Inferior parietal cortex (tissue), 1 donor: ENCODE measurements at regions not wholly inside any gene's neighbourhood (a gene's known extent, or its start where the extent isn't known, plus 50 kb on each side); places are given as distances from the start of the nearest gene placed in this dataset.

Experiments
- DNase-seq: peaks from one replicate; pipeline ENCODE4 v3.0.0-alpha.2; 2016; ENCODE audit errors: extremely low spot score

DNA sequence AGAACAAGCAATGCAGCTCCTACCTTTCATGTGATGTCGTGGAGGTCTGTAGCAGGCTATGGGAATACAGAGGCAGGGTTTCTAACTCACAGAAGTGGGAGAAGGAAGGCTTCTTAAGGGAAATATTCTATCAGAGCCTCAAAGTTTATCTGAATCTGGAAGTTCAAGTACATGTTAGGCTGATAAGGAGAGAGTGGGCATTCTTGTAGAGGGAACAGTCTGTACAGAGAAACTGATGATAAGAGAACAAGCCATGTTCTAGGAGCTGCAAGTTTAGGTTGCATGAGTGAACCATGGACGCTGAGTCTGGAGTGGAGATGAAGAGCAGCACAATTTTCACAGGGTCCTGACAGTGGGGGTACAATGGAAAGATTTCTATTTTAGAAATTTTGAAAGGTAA, 344.0 kb downstream of the CHRM3 start:
- DNase-seq: no peak

DNA sequence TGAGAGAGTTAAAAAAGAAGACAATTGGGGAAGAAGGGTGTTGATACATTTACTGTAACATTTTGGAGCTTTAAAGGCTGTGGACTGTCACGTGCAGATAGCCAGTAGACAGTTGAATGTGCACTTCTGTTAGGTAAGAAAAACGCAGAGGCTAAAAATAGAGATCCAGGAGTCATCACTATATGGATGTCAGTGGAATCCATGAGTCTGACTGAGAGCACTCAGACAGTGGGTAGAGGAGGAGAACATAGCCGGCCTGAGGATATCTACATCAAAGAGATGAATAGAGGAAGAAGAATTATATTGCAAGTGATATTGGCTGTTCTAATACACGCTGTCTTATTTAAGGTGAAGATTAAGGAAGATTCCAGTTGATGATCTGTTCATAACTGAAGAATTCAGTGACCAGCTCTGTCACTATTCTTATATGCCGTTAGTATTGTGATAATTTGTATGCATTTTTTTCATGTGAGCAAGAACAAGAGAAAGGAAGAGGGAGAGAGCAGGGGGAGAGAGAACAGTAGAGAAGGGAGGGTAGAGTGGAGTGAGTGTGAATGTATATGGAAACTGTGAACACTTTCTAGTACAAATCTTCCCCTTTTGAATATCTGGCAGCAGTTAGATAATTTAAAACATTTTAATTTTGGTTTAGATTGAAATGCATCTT, 344.8 kb downstream of the CHRM3 start:
- DNase-seq: no peak

DNA sequence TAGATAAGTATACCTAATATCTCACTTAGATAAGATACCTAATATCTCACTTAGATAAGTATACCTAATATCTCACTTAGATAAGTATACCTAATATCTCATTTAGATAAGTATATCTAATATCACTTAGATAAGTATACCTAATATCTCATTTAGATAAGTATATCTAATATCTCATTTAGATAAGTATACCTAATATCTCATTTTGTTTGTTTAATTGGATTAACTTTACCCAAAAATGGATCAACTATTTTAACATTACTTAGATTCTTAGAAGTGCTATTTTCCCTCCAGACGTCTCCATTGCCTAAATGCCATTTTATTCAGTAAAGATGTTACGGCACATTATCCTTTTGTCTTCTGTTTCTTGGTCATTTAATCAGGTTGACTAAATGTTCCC, 346.4 kb downstream of the CHRM3 start:
- DNase-seq: no peak

DNA sequence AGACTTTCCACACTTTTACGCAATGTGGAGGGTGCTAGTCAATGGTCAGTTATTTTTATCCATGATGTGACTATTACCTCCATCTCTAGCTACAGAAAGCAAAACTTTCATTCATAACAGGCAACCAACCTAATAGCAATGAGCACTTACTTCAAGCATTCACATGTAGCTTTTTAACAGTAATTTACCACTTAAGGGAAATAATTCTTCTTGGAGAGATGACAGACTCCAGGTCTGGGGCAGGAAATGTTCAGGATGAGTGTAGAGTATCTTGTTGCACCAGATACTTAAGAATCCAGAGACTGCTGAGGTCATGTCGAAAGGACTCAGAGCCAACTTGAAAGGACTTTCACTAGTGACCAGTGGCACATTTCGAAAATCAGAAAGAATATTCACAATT, 347.6 kb downstream of the CHRM3 start:
- no peak for DNase-seq

DNA sequence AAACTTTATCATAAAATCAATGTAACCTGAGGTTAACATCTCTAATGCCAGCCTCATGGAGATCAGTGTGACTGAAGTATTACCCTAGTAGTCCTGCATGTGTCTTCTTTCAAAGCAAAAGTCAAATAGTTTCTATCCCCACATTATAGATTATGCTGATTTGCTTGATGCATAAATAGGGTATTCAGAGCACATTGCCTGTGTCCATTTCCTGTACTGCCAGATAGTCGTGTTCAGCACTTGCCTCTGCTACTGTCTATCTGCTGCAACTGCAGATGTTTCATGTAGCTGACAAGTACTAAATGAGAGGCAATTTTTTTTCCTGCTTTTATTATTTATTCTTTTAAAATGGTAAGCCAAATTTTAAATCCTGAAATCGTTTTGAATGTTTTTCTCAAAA, 348.7 kb downstream of the CHRM3 start:
- DNase-seq: no peak

DNA sequence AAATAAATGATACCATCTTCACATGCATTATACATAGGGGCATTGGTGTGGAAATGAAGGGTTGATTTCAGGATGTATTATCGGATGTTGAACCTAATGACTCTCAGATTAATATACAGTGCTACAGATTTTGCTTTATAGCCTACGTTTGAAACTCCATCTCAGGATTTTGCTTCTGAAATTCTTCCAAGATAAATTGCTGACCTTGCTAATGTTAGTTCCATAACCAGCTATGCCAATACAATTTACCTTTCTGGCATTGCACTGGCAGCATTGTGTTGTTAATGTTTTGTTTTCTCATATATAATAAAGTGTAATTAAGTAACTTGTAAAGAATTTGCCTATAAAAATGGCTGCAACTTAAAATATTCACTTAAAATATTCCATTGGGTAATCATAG, 350.1 kb downstream of the CHRM3 start:
- no peak for DNase-seq

DNA sequence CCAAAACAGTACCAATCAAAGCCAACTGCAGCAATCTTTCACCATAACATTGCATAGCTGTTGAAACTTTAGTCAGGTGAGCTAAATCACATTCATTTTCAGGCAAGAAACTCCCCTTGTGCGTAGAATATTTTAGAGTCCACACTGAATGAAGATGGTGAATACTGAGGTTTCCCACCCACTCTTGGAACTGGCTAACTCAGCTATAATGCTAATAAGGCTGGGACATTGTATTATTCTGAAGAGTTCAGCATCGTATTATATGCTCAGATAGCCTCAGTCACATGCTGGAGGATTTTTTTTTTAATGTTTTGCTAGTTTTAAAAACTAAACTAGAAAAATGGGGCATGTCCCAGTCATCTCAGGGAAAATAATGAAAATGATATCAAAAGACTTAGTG, 352.3 kb upstream of the FMN2 start:
- no peak for DNase-seq

DNA sequence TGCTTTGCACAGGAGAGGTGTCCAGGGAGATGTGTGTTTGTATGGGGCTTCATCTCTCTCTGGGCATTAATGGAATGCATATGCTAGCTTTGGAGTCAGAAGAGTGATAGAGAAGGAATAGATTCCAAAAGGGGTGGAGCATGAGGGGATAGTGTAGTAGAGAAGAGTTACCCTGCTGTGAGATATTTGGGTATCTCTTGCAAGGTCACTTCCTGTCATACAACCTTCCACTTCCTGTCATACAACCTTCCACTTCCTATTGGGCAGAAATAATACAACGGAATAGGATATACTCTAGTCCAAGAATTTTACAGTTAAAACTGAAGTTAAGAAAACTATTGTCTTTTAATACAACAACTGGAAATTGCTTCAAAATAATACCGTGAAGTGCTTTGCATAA, 351.8 kb upstream of the FMN2 start:
- DNase-seq: no peak

DNA sequence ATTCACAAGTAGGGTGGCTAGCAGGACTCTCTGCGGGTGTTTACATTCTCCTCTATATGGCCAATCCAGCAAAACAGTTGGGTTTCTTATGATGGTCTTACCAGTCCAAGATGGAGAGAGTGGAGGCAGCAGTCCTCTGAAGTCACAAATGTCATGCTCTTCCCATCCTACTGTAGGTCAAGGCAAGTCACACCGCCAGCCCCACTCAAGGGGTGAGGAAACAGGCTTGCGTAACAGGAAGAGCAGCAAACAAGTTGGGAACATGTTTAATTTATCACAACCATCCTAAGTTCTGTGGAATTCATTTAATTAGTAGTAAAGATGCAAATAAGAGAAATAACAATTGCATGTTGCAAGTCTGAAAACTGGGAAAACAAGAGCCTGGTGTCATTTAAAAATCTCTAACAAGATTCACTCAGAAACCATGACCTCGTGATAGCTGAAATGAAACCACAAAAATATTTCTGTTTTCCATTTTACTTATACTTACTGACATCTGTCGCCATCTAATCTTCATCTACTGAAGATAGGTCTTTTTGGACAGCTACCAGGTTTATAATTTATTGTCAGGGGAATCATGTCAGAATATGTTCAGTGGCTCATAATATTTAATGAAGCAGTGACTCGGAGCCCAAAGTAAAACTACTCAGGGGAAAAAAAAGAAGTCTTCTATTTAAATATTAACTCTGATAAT, 349.1 kb upstream of the FMN2 start:
- no peak for DNase-seq

DNA sequence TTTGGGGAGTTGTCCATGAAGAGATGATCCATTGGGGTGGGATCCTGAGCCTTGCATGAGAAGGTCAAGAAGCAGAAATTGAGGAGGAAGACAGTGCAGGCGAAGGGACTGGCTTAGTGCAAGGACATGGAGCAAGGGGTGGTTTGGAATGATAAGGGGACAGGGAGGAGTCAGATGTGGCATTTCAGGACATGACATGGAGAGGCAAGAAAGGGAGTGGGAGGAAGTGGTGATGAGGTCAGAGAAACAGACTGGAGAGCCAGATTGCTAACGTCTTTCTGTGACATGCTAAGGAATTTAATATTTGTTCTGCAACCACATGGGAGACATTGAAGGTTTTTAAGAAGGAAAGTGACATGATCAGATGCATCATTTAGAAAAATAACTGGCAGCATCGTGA, 346.8 kb upstream of the FMN2 start:
- no peak for DNase-seq

DNA sequence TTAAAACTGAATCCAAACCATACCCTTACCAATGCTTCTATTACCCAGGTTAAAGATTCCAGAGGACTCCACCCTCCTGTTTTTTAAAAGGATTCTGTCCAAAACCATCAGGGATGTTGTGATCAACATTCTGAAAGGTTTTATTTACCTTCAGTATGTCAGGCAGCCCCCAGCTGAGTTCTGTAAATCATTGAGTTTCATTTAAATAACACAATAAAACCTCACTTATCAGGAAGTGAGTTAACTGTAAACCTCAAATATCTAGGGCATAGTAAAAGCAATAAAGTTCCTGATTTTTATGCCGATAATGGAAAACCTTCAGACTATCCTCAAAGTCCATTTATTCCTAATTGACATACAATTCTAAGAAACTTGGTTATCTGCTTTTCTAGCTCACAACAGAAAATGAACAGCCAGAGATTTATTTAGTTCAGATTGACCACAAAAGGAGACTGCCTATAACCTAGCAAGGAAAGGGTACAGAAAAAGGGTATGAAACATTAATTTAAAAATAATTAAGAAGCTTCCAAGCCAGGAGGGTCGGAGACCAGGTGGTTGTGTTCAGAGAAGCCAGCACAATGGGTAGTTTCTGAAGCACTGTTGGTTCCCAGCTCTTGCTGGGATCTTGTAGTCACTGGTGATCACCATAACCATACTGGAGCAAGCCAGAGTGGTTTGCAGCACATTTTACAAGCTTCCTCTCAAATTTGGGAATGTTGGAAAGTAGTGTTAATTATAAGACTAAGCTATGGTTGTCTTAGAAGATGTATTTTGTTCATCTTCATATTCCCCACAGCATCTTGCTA, 336.4 kb upstream of the FMN2 start:
- DNase-seq: no peak

DNA sequence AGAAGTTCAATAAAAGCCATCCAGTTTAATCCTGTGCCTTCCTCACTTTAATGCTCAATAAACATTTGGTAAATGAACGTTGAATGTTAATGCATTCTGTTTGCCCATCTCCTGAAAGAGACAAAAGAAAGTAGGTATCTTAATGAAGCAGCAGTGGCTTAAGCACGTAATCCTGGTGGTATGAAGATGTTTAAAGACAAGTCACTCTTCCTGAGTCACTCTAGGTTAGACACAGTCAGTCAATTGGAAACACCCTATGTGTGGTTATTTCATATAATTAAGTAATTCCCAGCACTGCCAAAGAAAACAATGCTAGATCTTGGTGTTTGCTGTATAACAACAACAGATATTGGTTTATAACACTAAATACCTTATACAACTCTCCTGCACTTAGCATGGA, 334.0 kb upstream of the FMN2 start:
- DNase-seq: no peak

DNA sequence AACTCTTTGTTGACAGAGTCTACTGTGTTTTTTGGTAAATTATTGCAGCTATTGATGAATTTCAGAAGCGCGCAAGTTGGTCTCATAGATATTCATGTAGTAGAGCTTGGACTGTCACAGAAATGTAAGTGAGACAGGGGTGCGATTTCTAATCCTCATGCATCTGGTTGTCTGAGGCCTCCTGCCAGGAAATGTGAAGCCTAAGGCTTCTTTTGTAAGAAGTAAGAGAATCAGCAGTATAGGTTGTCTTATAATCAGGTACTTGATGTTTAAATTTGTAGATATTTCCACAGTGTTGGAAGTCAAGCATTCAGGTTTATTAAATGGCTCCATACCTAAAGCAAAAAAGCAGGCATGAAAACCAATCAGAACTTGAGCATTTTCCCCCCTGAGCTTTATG, 332.9 kb upstream of the FMN2 start:
- DNase-seq: no peak

DNA sequence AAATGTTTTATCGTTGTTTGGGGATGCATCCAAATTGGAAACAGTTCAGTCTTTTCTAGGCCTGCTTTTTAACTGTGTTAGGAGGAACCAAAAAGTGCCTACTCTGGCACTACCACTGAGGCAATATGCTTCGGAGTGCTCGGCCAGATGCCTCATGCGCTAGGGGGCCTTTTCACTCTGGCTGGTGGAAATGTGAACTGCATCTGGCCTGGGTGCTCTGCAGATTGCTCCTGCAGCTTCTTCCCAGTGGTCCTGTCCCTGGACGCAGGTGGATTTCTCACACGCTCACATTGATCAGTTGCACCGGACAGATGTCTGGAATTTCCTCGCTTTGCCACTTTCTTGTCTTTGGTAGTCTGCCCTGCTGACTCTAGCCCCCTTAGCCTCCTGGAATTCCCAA, 330.2 kb upstream of the FMN2 start:
- no peak for DNase-seq

DNA sequence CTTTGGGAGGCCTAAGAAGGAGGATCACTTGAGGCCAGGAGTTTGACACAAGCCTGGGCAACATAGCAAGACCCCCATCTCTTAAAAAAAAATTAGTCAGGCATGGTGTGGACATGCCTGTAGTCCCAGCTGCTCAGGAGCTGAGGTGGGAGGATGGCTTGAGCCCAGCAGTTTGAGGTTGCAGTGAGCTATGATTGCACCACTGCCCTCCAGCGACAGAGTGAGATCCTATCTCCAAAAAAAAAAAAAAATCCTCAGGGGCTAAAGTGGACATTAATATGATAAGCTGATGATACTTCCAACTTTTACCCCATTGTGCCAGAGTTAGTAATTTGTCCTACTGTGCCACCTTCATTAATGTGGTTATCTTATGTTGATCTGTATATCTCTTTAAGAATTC, 327.8 kb upstream of the FMN2 start:
- no peak for DNase-seq

DNA sequence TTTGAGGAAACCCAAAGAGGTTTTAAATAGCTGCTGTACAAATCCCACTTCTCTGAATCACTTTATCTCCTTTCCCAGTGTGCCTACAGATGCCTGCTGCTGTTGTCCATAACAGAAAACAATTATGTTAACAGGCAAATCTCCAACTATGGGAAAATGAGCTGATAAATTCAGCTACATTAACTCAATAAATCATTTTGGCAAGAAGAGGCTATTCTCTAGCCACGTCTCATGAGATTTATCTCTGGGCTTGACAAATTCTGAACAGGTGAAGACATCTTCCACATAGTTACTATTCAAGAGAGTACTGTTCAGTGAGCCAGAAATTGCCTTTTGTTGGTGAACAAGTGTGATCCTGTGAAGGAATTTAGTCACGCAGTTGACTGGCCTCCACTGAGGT, 327.1 kb upstream of the FMN2 start:
- DNase-seq: no peak

DNA sequence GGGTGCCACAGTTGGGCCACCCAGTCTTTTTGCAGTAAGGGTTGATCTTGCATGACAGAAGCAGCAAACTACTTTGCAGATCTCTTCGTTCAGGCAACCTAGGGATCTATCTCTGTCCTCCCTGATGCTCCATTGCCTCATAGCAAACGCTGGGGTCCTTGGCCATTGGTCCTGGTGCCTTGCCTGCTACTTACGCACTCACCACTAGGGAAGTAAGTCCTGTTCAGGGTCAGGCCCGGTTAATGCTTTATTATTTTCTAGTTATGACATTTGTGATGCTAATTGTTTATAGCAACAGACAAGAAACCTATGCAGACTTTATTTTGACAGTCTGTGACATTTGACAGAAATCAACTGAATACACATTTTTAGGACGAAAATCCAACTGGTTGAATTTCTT, 326.5 kb upstream of the FMN2 start:
- no peak for DNase-seq

DNA sequence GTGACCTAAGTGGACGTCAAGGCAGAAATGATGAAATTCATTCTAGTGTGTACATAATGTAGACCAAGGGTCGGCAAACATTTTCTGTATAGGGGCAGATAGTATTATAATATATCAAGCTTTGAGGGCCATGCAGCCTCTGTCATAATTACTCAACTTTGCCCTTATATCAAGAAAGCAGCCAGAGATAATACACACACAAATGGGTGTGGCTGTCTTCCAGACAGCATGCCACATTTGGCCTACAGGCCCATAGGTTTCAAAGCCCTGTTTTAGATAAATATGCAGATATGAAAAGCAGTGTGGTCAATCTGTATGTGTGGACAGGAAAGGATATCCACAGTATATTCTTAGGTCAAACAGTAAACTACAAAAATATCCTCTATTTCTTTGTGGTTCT, 320.1 kb upstream of the FMN2 start:
- DNase-seq: no peak

DNA sequence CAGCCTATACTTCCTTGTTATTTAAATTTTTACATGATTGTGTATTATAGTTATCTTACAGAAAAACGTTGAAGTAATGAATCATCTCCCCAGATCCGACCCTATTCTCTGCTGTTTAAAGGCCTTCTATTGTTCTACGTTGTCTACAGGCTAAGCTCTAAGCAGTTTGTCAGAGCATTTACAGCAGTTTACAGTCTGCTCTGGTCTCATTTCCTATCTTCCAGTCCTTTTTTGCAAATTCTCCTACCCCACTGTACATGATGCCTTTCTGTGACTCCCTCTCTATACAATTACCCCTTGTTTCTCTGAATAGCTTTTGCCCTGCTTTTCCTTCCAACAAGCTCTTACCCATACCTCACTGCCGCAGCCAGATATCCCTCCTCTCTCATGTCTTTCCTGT, 319.2 kb upstream of the FMN2 start:
- DNase-seq: no peak

DNA sequence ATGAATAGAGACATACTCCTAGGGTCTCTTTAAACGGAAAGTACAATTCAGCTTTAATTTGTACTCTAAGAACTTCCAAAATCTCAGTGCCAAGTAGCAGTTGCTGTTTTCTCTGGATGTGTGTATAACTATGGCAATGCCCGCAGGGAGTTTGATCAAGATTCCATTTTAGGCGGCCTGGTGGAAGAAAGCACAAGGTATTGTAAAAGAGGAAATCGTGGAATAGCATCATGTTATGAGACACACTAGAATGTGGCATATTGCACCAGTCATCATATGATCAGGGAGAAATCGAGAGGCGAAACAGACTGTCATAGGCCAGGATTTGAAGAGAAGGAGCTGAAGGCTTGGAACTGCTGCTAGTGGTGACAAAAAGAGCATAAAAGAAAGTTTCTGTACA, 316.2 kb upstream of the FMN2 start:
- DNase-seq: no peak

DNA sequence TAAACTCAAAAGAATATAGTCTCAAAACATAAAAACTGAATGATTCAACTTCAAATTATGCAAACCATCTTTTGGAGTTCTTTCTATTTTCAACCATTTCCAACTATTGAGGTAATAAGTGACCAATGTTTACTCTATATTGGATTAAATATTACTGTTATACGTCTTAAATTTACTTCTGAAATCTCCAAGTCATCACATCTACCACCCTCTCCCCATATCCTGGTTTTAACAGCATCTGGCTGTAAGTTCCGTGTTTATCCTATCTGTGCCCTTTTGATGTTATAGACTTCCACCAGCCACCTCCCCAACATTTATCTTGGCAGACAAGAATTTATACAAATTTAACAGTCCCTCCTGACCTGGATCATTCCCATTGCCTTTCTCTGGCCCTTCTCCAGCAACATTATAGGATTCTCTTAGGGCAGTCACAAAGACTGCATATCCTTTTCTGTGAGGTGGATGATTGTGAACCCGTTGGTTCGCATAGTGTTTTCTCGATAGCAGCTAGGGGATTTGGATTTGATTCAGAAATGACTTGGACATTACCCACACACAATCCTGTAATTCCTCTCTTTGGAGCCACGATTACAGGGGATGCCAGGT, 313.4 kb upstream of the FMN2 start:
- DNase-seq: no peak

DNA sequence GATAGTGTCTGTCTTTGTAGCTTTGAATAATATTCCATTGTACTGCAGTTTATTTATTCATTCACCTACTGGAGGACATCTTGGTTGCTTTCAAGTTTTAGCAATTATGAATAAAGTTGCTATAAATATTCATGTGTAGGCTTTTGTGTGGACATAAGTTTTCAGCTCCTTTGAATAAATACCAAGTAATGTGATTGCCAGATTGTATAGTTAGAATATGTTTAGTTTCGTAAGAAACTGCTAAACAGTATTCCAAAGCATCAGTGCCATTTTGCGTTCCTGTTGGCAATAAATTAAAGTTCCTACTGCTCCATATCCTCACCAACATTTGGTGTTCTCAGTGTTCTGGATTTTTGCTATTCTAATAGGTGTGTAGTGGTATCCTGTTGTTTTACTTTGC, 311.7 kb upstream of the FMN2 start:
- DNase-seq: no peak

DNA sequence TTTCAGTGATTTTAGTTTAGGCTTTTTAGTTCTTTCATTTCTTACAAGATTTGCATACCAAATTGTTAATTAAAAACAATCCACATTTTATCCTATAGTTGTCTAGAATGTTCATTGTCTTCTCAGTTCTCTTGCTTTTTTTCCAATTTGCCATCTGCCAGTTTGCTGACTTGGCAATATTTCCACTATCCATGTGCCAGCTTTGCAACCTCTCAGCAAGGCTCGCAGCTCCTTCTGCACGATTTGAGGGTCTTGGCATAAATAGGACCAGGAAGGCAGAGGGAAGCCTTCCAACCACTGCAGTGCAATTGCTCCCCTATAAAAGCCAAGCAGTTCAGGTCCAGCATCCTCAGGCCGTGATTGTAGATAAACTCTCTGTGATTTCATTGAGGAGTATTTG, 306.8 kb upstream of the FMN2 start:
- DNase-seq: no peak
